Stimulated activated memory B cell treated with anti-CD40 and anti-IgM and Interleukin-4, amounts not matched to agents 10 μg/mL and 1 μg/mL and 100 μg/mL, for 72 hours (primary cell): ENCODE measurements at regions not wholly inside any gene's neighbourhood (a gene's known extent, or its start where the extent isn't known, plus 50 kb on each side); places are given as distances from the start of the nearest gene placed in this dataset.

Source experiments
- ATAC-seq: fragments of 150-1000 bp; cut with Tn5 transposase; 2 replicates; pipeline ENCODE4 v1.10.0; 2021
- H3K27ac Mint-ChIP-seq: one replicate; pipeline ENCODE4 v1.8.0; 2022; ENCODE audit warnings: mild to moderate bottlenecking, mixed read lengths
- H3K27me3 Mint-ChIP-seq: one replicate; pipeline ENCODE4 v1.8.0; 2022; ENCODE audit warnings: mixed read lengths
- H3K36me3 Mint-ChIP-seq: one replicate; pipeline ENCODE4 v1.8.0; 2022; ENCODE audit warnings: mixed read lengths
- H3K4me1 Mint-ChIP-seq: one replicate; pipeline ENCODE4 v1.8.0; 2022; ENCODE audit warnings: mixed read lengths
- H3K4me3 Mint-ChIP-seq: one replicate; pipeline ENCODE4 v1.8.0; 2022; ENCODE audit warnings: mild to moderate bottlenecking, moderate library complexity, mixed read lengths
- H3K9me3 Mint-ChIP-seq: one replicate; pipeline ENCODE4 v1.8.0; 2022; ENCODE audit warnings: mixed read lengths

- no peaks in the 10 kb centered on the region for H3K36me3 Mint-ChIP-seq
- ATAC-seq: no peak
- H3K27me3 Mint-ChIP-seq: peaks cover 71% of the 10 kb centered on the region
- H3K9me3 Mint-ChIP-seq: peaks cover 8% of the 10 kb centered on the region
- H3K27ac Mint-ChIP-seq: no peak overlapping the region
- H3K4me1 Mint-ChIP-seq: no peaks in the 10 kb centered on the region
- H3K4me3 Mint-ChIP-seq: no peak overlapping the region
These were observed 94.2 kb upstream of the MYL2 start for GRCh38 chr12:111014547-111014946.

- H3K27me3 Mint-ChIP-seq: peaks cover 69% of the 10 kb centered on the region
These were observed 92.5 kb upstream of the MYL2 start for GRCh38 chr12:111012918-111013317.

GRCh38 chr12:111011999-111012600 is 91.7 kb upstream of the MYL2 start:
- no peak for ATAC-seq
- H3K36me3 Mint-ChIP-seq: no peaks in the 10 kb centered on the region
- H3K4me1 Mint-ChIP-seq: no peaks in the 10 kb centered on the region
- H3K4me3 Mint-ChIP-seq: no peak overlapping the region
- H3K9me3 Mint-ChIP-seq: peaks cover 5% of the 10 kb centered on the region
- H3K27ac Mint-ChIP-seq: no peak overlapping the region
- H3K27me3 Mint-ChIP-seq: peaks cover 64% of the 10 kb centered on the region

More at GRCh38 chr12:111012918-111013317, 92.5 kb upstream of the MYL2 start:
- peaks cover 6% of the 10 kb centered on the region for H3K9me3 Mint-ChIP-seq
- no peak overlapping the region for H3K4me3 Mint-ChIP-seq
- no peaks in the 10 kb centered on the region for H3K4me1 Mint-ChIP-seq
- no peak overlapping the region for H3K27ac Mint-ChIP-seq
- no peak for ATAC-seq
- H3K36me3 Mint-ChIP-seq: no peaks in the 10 kb centered on the region

- Mint-ChIP-seq H3K27me3 (peaks cover 63% of the 10 kb centered on the region), H3K4me1 (no peaks in the 10 kb centered on the region), H3K36me3 (no peaks in the 10 kb centered on the region), H3K9me3 (peaks cover 5% of the 10 kb centered on the region), H3K27ac (no peak overlapping the region), H3K4me3 (no peak overlapping the region)
- no peak for ATAC-seq
These were observed 90.7 kb upstream of the MYL2 start for GRCh38 chr12:111010916-111011657.

- peaks cover 66% of the 10 kb centered on the region for H3K27me3 Mint-ChIP-seq
- no peak for ATAC-seq
These were observed 89.7 kb upstream of the MYL2 start for GRCh38 chr12:111010061-111010460.

GRCh38 chr12:111006621-111007020 is 86.2 kb upstream of the MYL2 start:
- no peak overlapping the region for H3K4me3 Mint-ChIP-seq
- H3K27ac Mint-ChIP-seq: no peak overlapping the region
- H3K9me3 Mint-ChIP-seq: peaks cover 3% of the 10 kb centered on the region
- H3K4me1 Mint-ChIP-seq: no peaks in the 10 kb centered on the region
- no peaks in the 10 kb centered on the region for H3K36me3 Mint-ChIP-seq
- H3K27me3 Mint-ChIP-seq: peaks cover 65% of the 10 kb centered on the region
- no peak for ATAC-seq

More at GRCh38 chr12:111010061-111010460, 89.7 kb upstream of the MYL2 start:
- Mint-ChIP-seq H3K36me3 (no peaks in the 10 kb centered on the region), H3K4me3 (no peak overlapping the region), H3K27ac (no peak overlapping the region), H3K9me3 (peaks cover 5% of the 10 kb centered on the region), H3K4me1 (no peaks in the 10 kb centered on the region)

- ATAC-seq: no peak
- H3K4me1 Mint-ChIP-seq: no peaks in the 10 kb centered on the region
- H3K27me3 Mint-ChIP-seq: peaks cover 39% of the 10 kb centered on the region
- no peak overlapping the region for H3K27ac Mint-ChIP-seq
- H3K4me3 Mint-ChIP-seq: no peak overlapping the region
- no peaks in the 10 kb centered on the region for H3K36me3 Mint-ChIP-seq
- peaks cover 3% of the 10 kb centered on the region for H3K9me3 Mint-ChIP-seq
These were observed 78.6 kb upstream of the MYL2 start for GRCh38 chr12:110998971-110999370.

- H3K27me3 Mint-ChIP-seq: peaks cover 40% of the 10 kb centered on the region
- ATAC-seq: no peak
- no peaks in the 10 kb centered on the region for H3K36me3 Mint-ChIP-seq
- H3K27ac Mint-ChIP-seq: no peak overlapping the region
- H3K4me3 Mint-ChIP-seq: no peak overlapping the region
- H3K9me3 Mint-ChIP-seq: peaks cover 3% of the 10 kb centered on the region
- H3K4me1 Mint-ChIP-seq: no peaks in the 10 kb centered on the region
These were observed 77.8 kb upstream of the MYL2 start for GRCh38 chr12:110998165-110998564.

GRCh38 chr12:110996415-110996814 is 76.0 kb upstream of the MYL2 start:
- ATAC-seq: no peak
- Mint-ChIP-seq H3K27me3 (peaks cover 42% of the 10 kb centered on the region), H3K27ac (no peak overlapping the region)

GRCh38 chr12:110995615-110996014 is 75.2 kb upstream of the MYL2 start:
- peaks cover 3% of the 10 kb centered on the region for H3K9me3 Mint-ChIP-seq
- no peak overlapping the region for H3K4me3 Mint-ChIP-seq
- H3K4me1 Mint-ChIP-seq: no peaks in the 10 kb centered on the region
- H3K36me3 Mint-ChIP-seq: no peaks in the 10 kb centered on the region
- peaks cover 41% of the 10 kb centered on the region for H3K27me3 Mint-ChIP-seq
- H3K27ac Mint-ChIP-seq: no peak overlapping the region
- no peak for ATAC-seq

More at GRCh38 chr12:110996415-110996814, 76.0 kb upstream of the MYL2 start:
- H3K9me3 Mint-ChIP-seq: peaks cover 3% of the 10 kb centered on the region
- no peaks in the 10 kb centered on the region for H3K4me1 Mint-ChIP-seq
- H3K4me3 Mint-ChIP-seq: no peak overlapping the region
- H3K36me3 Mint-ChIP-seq: no peaks in the 10 kb centered on the region

- Mint-ChIP-seq H3K36me3 (no peaks in the 10 kb centered on the region), H3K4me1 (no peaks in the 10 kb centered on the region), H3K27me3 (peaks cover 47% of the 10 kb centered on the region), H3K4me3 (no peak overlapping the region), H3K27ac (no peak overlapping the region), H3K9me3 (peaks cover 3% of the 10 kb centered on the region)
- ATAC-seq: no peak
These were observed 74.6 kb upstream of the MYL2 start for GRCh38 chr12:110995016-110995415.

GRCh38 chr12:110993434-110993833 is 73.1 kb upstream of the MYL2 start:
- no peak for ATAC-seq

GRCh38 chr12:110992909-110993308 is 72.5 kb upstream of the MYL2 start:
- Mint-ChIP-seq H3K9me3 (no peaks in the 10 kb centered on the region), H3K4me1 (no peaks in the 10 kb centered on the region), H3K4me3 (no peak overlapping the region), H3K27me3 (peaks cover 62% of the 10 kb centered on the region), H3K36me3 (no peaks in the 10 kb centered on the region), H3K27ac (no peak overlapping the region)
- no peak for ATAC-seq

More at GRCh38 chr12:110993434-110993833, 73.1 kb upstream of the MYL2 start:
- no peaks in the 10 kb centered on the region for H3K9me3 Mint-ChIP-seq
- peaks cover 56% of the 10 kb centered on the region for H3K27me3 Mint-ChIP-seq
- no peaks in the 10 kb centered on the region for H3K4me1 Mint-ChIP-seq
- H3K4me3 Mint-ChIP-seq: no peak overlapping the region
- no peak overlapping the region for H3K27ac Mint-ChIP-seq
- no peaks in the 10 kb centered on the region for H3K36me3 Mint-ChIP-seq

GRCh38 chr12:110983811-110984210 is 63.4 kb upstream of the MYL2 start:
- Mint-ChIP-seq H3K4me3 (no peak overlapping the region), H3K36me3 (no peaks in the 10 kb centered on the region), H3K9me3 (no peaks in the 10 kb centered on the region), H3K27me3 (peaks cover 64% of the 10 kb centered on the region), H3K27ac (no peak overlapping the region), H3K4me1 (peaks cover 7% of the 10 kb centered on the region)
- ATAC-seq: no peak

GRCh38 chr12:110972866-110973265 is 52.5 kb upstream of the MYL2 start:
- no peak overlapping the region for H3K4me3 Mint-ChIP-seq
- H3K9me3 Mint-ChIP-seq: no peaks in the 10 kb centered on the region
- peaks cover 1% of the 10 kb centered on the region for H3K27me3 Mint-ChIP-seq
- no peaks in the 10 kb centered on the region for H3K36me3 Mint-ChIP-seq
- H3K27ac Mint-ChIP-seq: no peak overlapping the region
- no peak for ATAC-seq
- no peaks in the 10 kb centered on the region for H3K4me1 Mint-ChIP-seq

- no peak overlapping the region for H3K4me3 Mint-ChIP-seq
- H3K9me3 Mint-ChIP-seq: no peaks in the 10 kb centered on the region
- H3K36me3 Mint-ChIP-seq: no peaks in the 10 kb centered on the region
- H3K27me3 Mint-ChIP-seq: peaks cover 6% of the 10 kb centered on the region
- no peak overlapping the region for H3K27ac Mint-ChIP-seq
- H3K4me1 Mint-ChIP-seq: no peaks in the 10 kb centered on the region
- ATAC-seq: no peak
These were observed 51.6 kb upstream of the MYL2 start for GRCh38 chr12:110971936-110972335.
